GM20000 (cell line): ENCODE measurements at regions not wholly inside any gene's neighbourhood (a gene's known extent, or its start where the extent isn't known, plus 50 kb on each side); places are given as distances from the start of the nearest gene placed in this dataset.

Experiments
- DNase-seq: peaks from one replicate; pipeline ENCODE4 v3.0.0; 2012; ENCODE audit warnings: low spot score
- CTCF ChIP-seq: IDR thresholded peaks from 2 replicates; pipeline ENCODE4 v1.5.1; 2012; ENCODE audit warnings: mild to moderate bottlenecking, control low read depth; ENCODE audit errors: extremely low read depth, missing control alignments

GRCh38 chr9:86997156-86997555, 49.9 kb upstream of the GAS1 start:
- DNase-seq: no peak
- no peak for TF ChIP-seq CTCF

- TF ChIP-seq CTCF: no peak
Measured at GRCh38 chr9:86997951-86998350, 50.6 kb upstream of the GAS1 start.

GRCh38 chr9:87002517-87002916, 55.2 kb upstream of the GAS1 start:
- no peak for DNase-seq
- TF ChIP-seq CTCF: no peak

More at GRCh38 chr9:86997951-86998350, 50.6 kb upstream of the GAS1 start:
- no peak for DNase-seq

- no peak for TF ChIP-seq CTCF
Measured at GRCh38 chr9:87004016-87004415, 56.7 kb upstream of the GAS1 start.

GRCh38 chr9:87006956-87007355, 59.6 kb upstream of the GAS1 start:
- no peak for DNase-seq
- TF ChIP-seq CTCF: no peak

More at GRCh38 chr9:87004016-87004415, 56.7 kb upstream of the GAS1 start:
- DNase-seq: no peak

- DNase-seq: no peak
- no peak for TF ChIP-seq CTCF
Measured at GRCh38 chr9:87007711-87008366, 60.5 kb upstream of the GAS1 start.

GRCh38 chr9:87008667-87009066, 61.4 kb upstream of the GAS1 start:
- DNase-seq: no peak
- no peak for TF ChIP-seq CTCF
